Gastroesophageal sphincter (tissue), 3 donors: ENCODE measurements at regions not wholly inside any gene's neighbourhood (a gene's known extent, or its start where the extent isn't known, plus 50 kb on each side); places are given as distances from the start of the nearest gene placed in this dataset.

Source experiments
- EP300 ChIP-seq: sonication (generic); formaldehyde crosslinking; IDR thresholded peaks from one replicate; pipeline ENCODE4 v1.6.1; 2017; ENCODE audit warnings: antibody characterized with exemption, mild to moderate bottlenecking
- POLR2A ChIP-seq, 2 donors: fragments of 450-650 bp; IDR thresholded peaks; one replicate each; pipeline ENCODE4 v1.6.1; 2017; ENCODE audit warnings: antibody characterized with exemption in 2 of 2, mild to moderate bottlenecking in 2 of 2, moderate library complexity in 1 of 2
- POLR2AphosphoS5 ChIP-seq: sonication (generic); formaldehyde crosslinking; IDR thresholded peaks from one replicate; pipeline ENCODE4 v1.6.1; 2017; ENCODE audit warnings: antibody characterized with exemption
- TF ChIP-seq, protein P1 (sequence below), 4 experiments: fragments of 200-600 bp in 2 of 4; fragments of 450-650 bp in 2 of 4; sonication (generic) in 1 of 4; IDR thresholded peaks; one replicate each; pipeline ENCODE4 v1.5.1; 2017 to 2019; ENCODE audit warnings: antibody characterized with exemption in 4 of 4, mild to moderate bottlenecking in 2 of 4, moderate library complexity in 2 of 4

DNA sequence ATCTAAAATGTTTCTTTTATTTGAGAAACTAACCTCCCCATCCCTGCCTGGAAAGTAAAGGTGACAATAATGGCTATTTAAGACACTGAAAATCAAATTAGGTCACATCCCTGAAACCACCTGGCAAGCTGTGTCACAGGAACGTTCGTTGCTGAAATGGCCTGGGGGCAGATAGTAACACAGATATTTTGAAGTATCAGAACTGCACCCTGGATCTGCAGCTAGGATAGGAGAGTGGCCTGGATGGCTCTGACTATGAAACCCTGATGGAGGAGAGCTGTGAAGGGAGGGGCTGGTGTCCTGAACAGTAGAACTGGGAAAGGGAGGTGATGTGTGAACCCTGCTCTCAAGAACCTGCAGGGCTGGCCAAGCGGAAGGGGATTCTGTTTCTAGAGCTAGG is 648.3 kb upstream of the CFAP20DC start:
- TF ChIP-seq, protein P1, sequence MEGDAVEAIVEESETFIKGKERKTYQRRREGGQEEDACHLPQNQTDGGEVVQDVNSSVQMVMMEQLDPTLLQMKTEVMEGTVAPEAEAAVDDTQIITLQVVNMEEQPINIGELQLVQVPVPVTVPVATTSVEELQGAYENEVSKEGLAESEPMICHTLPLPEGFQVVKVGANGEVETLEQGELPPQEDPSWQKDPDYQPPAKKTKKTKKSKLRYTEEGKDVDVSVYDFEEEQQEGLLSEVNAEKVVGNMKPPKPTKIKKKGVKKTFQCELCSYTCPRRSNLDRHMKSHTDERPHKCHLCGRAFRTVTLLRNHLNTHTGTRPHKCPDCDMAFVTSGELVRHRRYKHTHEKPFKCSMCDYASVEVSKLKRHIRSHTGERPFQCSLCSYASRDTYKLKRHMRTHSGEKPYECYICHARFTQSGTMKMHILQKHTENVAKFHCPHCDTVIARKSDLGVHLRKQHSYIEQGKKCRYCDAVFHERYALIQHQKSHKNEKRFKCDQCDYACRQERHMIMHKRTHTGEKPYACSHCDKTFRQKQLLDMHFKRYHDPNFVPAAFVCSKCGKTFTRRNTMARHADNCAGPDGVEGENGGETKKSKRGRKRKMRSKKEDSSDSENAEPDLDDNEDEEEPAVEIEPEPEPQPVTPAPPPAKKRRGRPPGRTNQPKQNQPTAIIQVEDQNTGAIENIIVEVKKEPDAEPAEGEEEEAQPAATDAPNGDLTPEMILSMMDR (IDR thresholded peaks at IDR 0.05) = no peak
- TF ChIP-seq POLR2AphosphoS5 = no peak
- no peak for TF ChIP-seq EP300
- no peak for TF ChIP-seq POLR2A (IDR thresholded peaks at IDR 0.05)
